HG02678 (cell line): ENCODE measurements at regions not wholly inside any gene's neighbourhood (a gene's known extent, or its start where the extent isn't known, plus 50 kb on each side); places are given as distances from the start of the nearest gene placed in this dataset.

Experiments used
- ATAC-seq: cut with Tn5 transposase; IDR thresholded peaks from one replicate; pipeline ENCODE4 v1.9.1; 2021; ENCODE audit warnings: mild to moderate bottlenecking, moderate library complexity; ENCODE audit not compliant: unreplicated experiment

DNA sequence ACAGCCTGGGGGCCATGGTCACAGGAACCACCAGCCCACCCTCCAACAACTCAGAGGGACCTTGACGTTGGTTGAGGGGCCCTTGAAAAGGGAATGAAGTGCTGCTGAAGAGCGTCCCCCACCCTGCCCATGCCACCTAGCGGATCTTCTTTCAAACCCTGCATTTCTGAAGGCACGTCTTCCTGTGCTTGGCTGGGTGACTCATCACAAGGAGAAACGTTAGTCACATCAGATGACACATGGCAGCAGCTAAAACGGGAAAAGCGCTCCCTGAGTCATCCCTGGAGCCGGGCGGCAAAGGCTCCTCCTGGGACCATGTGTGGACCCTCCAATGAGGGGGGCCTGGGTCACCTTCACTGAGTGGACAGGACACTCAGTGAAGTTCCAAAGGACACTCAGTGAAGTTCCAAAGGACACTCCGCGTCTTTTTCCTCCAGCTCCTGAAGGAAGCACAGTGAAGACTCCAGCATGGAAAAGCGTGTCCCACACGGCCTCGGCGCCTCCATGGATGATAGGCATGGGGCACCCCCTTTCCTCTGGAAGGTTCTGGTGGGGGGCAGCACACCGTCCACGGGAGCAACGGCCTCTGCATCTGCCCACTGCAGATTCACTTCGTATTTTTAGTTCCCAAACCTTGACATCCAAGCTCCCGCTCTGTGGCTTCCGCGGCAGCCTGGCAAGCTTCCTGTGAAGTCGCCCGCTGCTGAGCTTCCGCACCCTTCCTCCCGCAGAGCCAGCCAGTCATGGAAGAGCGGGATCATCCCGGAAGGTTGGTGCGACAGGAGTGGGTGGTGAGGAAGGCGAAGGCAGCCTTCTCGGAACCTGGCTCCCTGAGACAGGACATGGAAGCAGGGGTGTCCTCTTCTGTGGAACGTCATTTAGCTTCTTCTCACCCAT, 383.4 kb downstream of the VRK1 start:
- no peak for ATAC-seq

DNA sequence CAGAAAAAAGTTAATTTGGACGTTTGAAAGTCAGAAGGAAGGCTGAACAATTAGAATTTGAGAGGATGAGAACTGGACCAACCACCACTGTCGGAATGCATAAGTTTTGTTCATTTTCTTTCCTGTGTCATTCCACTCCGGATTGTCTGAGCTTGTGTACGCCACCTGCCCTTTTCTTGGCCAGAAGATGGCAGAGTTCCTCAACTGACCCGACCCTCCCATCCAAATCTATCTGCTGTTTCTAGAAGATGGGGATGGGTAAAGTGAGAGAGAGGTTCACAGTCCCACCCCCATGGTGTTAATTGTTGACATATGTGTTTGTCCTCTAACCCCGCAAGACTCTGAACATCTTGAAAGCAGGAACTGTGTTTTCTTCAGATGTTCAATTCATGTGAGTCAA, 388.0 kb downstream of the VRK1 start:
- ATAC-seq, result no peak

GRCh38 chr14:97187916-97188315, 390.7 kb downstream of the VRK1 start:
- ATAC-seq, result no peak

DNA sequence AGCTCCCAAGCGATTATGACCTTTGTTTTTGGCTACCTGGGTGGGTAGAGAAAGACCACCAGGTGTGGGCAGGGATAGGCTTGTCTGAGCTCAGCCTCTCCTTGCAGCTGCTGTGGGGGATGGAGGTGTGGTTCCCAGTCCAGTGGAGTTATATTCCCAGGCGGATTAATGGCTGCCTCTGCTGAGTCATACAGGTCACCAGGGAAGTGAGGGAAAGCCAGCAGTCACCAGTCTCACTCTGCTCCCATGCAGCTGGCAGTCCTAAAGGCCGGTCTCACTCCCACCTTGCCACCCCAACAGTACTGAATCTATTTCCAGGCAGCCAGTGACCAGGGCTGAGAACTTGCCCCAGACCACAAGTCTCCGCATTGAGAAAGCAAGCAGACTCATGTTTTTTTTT, 399.2 kb downstream of the VRK1 start:
- ATAC-seq, result no peak

- ATAC-seq, result no peak
Measured at GRCh38 chr14:97198813-97199212, 401.6 kb downstream of the VRK1 start.

GRCh38 chr14:97200245-97200644, 403.1 kb downstream of the VRK1 start:
- ATAC-seq, result no peak

DNA sequence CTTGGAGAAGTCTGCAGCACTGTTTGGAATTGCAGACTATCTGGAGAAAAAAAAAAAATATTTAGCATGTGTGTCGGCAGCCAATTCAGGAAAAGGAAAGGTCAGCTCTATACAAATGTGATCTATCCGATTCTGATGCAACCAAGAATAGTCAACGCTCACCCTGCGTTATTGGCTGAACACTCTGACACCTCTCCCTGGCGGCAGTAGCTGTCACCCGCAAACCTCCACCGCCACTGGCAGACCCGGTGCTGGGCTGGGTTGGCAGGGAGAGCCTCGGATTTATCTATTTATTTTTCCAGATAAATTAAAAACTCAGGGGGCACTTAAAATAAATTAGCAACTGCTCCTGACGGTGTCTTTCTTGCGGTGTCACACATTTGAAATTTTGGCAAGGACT, 409.7 kb downstream of the VRK1 start:
- ATAC-seq, result no peak

GRCh38 chr14:97210202-97210601, 413.0 kb downstream of the VRK1 start:
- no peak for ATAC-seq

DNA sequence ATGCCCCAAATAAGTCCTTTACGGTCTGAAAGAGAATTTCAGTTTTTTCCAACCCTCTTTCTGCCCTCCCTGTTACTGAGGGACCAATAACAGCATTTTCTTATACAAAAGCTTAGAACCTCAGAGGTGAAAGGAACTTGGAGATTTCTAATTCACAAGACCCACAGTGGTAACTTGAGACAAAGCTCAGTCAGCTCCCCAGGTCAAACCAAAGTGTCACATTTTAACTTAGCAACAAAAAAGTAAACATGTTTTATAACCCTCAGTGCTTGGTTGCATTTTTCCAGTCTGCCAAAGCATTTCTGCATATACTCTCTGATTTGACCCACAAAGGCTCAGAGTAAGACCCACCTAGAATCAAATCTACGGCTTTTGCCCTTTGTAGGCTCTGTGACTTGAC, 415.2 kb downstream of the VRK1 start:
- no peak for ATAC-seq

GRCh38 chr14:97213720-97214119, 416.5 kb downstream of the VRK1 start:
- ATAC-seq, result no peak

DNA sequence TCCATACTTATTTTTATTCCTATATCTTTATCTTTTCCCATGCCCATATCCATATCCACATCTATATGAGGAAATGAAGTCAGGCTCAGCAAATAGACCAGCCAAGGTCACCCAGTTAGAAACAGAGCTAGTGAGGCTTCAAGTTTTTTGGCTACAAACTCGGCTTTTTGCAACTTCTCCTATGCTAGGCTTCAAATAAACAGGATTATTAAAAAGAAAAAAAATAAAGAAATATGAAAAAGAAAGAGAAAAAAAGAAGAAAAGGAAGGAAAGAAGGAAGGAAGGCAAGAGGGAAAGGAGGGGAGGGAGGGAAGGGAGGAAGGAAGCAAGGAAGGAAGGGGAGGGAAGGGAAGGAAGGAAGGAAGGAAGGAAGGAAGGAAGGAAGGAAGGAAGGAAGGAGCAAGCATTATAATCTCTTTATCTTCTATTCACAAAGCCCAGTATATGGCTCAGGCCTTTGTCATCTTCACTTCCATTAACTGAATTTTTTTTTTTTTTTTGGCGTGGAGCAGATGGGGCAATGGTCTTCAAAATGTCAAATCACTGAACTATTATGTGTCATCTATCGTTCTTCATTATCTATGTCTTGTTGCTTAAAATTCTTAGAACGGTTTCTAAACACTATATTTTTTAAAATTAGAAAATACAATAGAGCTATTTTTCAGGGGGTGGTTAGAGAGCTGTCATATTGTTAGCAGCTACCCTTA, 418.2 kb downstream of the VRK1 start:
- no peak for ATAC-seq

- ATAC-seq, result no peak
Measured at GRCh38 chr14:97217111-97217885, 420.1 kb downstream of the VRK1 start.

DNA sequence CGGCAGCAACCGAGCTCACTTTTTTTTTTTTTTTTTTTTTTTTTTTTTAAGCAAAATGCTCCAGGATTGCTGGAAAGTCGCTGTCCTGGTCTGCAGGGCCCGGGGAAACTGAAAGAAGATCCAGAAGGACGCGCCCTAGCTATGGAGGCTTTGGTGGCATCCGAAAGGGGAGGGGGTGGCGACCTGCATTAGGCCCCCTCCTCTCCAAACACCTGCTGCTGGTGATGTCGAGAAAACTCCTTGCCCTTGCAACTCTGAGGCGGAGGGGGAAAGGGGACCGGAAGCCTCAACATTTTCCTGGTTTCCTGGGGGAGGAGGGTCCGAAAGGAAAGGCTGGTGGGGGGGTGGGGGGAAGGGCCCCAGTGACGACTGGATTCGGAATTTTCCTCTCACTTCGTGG, 421.1 kb downstream of the VRK1 start:
- ATAC-seq, result no peak

GRCh38 chr14:97218691-97219430, 421.7 kb downstream of the VRK1 start:
- no peak for ATAC-seq

DNA sequence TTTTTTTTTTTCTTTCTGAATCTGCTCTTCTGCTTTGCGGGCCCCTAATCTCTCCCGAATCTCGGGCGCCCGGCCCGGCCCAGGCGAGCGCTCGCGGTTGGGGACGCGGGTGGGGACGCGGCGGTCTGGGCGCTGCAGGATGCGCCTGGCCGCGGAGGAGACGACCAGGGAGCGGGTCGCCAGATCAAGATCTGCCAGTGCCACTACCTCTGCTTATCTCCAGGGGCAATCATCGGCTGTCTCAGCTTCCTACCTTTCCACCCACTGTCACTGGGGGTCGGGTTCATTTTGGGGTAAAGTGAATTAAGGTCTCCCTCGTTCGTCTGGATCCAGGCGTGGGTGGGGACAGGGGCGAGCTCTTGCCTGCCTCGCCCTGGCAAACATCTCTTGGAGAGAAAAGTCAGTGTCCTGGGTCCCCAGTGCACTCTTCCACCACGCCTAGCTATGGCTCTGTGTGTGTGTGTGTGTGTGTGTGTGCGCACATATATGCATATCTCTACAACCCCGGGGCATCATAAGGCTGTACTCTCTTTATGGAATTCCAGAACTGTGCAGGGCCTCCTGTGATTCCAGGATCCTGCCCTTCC, 422.3 kb downstream of the VRK1 start:
- ATAC-seq, result no peak

DNA sequence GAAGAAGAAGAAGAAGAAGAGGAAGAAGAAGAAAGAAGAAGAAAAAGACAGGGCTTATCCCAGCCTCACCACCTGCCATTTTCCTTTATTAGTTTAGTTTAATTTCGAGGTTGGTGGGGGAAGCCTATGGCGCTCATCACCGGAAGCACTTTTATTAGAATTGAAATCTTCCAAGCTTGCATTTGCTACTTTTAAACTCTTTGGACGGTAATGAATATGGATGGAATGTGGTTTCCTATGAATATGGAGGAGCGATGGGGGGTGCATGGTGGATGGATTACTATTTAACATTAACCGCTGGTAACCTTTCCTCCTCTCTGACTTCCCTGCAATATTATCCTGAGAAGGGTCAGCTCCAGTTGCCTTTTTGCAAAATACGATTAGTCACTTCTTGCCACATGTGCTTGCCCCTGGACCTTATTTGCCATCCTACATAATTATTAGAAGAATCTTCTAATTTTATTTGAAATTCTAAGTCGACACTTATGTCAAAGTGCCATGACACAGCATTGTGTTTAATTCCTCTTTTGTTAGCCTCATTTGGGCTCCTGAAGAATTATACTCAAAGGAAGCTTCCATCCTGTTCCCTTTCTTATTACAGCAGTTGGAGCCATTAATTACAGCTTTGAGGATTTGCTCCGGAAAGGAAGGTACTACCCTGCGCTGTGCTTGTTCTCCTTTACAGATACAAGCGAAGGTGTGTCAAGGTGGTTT, 424.5 kb downstream of the VRK1 start:
- ATAC-seq, result no peak

DNA sequence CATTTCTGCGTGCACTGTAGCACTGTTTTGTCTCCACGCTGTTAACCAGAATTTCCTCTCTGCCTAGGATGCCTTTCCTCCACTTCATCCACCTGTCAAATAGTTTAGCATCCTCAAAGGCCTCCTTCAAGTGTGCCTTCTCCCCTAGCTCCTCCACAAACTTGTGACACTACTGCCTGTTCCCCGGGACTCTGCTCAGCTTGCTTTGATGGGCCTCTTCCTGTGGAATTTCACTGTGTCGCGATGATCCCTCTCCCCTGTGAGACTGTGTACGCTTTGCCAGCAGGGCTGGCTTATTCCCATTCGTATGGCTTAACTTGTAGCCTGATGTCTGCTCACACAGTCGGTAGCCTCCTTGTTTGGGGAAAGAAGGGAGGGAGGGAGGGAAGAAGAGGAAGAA, 426.8 kb downstream of the VRK1 start:
- no peak for ATAC-seq

- ATAC-seq, result no peak
Measured at GRCh38 chr14:97230051-97230450, 432.9 kb downstream of the VRK1 start.

DNA sequence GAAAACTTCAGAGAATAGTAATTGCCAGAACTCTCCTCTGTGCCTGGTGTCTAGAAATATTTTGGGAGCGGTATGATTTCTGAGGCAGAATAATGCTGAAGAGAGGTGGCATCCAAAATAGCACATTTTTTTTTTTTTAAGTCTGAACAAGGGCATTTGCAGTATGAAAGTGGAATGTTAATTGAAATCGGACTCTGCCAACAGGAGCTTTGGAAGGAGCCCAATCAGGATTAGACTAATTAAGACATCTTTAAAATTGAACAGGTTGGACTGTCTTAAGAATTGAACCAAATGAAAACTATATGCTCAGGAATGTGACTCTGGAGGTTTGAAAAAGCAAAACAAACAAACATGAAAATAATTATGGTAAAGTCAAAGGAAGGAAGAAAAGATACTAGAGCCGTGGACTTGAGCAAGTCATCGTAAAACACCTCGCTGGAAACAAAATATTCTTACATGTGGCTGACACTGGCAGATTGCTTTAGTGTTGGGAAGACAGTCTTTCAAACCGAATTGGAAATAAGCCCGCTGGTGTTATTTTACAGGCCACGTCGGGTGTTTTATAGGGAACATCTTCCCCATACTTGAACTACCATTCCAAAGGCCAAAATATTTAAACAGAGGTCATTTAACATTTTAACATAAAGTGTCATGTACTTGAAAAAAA, 436.3 kb downstream of the VRK1 start:
- no peak for ATAC-seq
